ENCODE measurements at regions not wholly inside any gene's neighbourhood (a gene's known extent, or its start where the extent isn't known, plus 50 kb on each side); places are given as distances from the start of the nearest gene placed in this dataset.

GRCh38 chr4:114250439-114250891 is 271.0 kb upstream of the ARSJ start:
- H4K91ac ChIP-seq (ENCODE audit: low read length): no peak overlapping the region
- H3K4me3 ChIP-seq (ENCODE audit: insufficient read depth in 1 of 2, low read depth in 1 of 2, low read length in 2 of 2): no peak overlapping the region
- peak; percentile 46 for DNase-seq
- H3K4me1 ChIP-seq (ENCODE audit: control insufficient read depth, insufficient read depth, low read depth, low read length): peaks cover 1% of the 10 kb centered on the region
- H4K8ac ChIP-seq (ENCODE audit: low read length): no peak overlapping the region
- H2BK15ac ChIP-seq (ENCODE audit: low read depth, poor library complexity, severe bottlenecking): no peak overlapping the region
- no peaks in the 10 kb centered on the region for H3K36me3 ChIP-seq (ENCODE audit: control insufficient read depth in 1 of 2, insufficient read depth in 2 of 2, low read depth in 1 of 2, low read length in 2 of 2)
- WGBS: 20% methylated on average over 1 of the region's 2 CpGs
- no peak overlapping the region for H2BK12ac ChIP-seq (ENCODE audit: low read length in 2 of 2)
- no peak overlapping the region for H2BK120ac ChIP-seq (ENCODE audit: low read depth, low read length)
- H3K27me3 ChIP-seq (ENCODE audit: control insufficient read depth in 1 of 2, insufficient read depth in 1 of 2, low read length in 2 of 2): no peaks in the 10 kb centered on the region
- H3K9ac ChIP-seq (ENCODE audit: low read length): no peak overlapping the region
- no peak overlapping the region for H3K4me2 ChIP-seq (ENCODE audit: low read length, poor library complexity, severe bottlenecking)
- no peaks in the 10 kb centered on the region for H3K79me1 ChIP-seq (replicated peaks; ENCODE audit: low read length, poor library complexity, severe bottlenecking)
- no peak overlapping the region for H3K14ac ChIP-seq (ENCODE audit: low read length in 2 of 2)
- H3K27ac ChIP-seq (ENCODE audit: low read length, poor library complexity, severe bottlenecking): peak overlapping the region; percentile 13
- no peak overlapping the region for H3K4ac ChIP-seq (ENCODE audit: low read depth in 1 of 2, low read length in 2 of 2)
- no peak overlapping the region for H2AFZ ChIP-seq (ENCODE audit: low read depth, low read length)
- H2BK5ac ChIP-seq (ENCODE audit: low read depth, low read length, poor library complexity, severe bottlenecking): no peak overlapping the region
- H2AK5ac ChIP-seq (ENCODE audit: low read length, severe bottlenecking): no peak overlapping the region
- H3K18ac ChIP-seq (ENCODE audit: low read depth in 1 of 2, low read length in 2 of 2): no peak overlapping the region
- H3K23ac ChIP-seq (ENCODE audit: low read length in 2 of 2): no peak overlapping the region
- peaks cover 6% of the 10 kb centered on the region for H3K9me3 ChIP-seq (ENCODE audit: control insufficient read depth, low read length)

DNA sequence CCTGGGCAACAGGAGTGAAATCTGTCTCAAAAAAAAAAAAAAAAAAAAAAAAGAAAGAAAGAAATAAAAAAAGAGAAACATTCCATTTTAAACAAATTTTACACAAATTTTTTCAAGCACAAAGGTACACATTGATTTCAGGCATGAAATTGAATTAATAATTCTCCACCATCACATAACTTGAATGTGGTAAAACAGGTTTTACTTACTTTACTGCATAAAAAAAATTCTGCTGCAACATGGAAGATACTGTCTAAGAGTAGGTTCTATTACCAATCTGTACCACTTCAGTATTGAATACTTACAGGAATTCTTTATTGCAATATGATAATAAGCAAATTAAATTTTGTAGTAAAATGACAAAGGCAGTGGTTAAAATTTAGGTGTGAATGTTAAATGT is 271.6 kb upstream of the ARSJ start:
- H4K8ac ChIP-seq (ENCODE audit: low read length): no peak overlapping the region
- H2BK5ac ChIP-seq (ENCODE audit: low read depth, low read length, poor library complexity, severe bottlenecking): no peak overlapping the region
- no peak overlapping the region for H3K18ac ChIP-seq (ENCODE audit: low read depth in 1 of 2, low read length in 2 of 2)
- no peak overlapping the region for H3K4me3 ChIP-seq (ENCODE audit: insufficient read depth in 1 of 2, low read depth in 1 of 2, low read length in 2 of 2)
- H3K4me2 ChIP-seq (ENCODE audit: low read length, poor library complexity, severe bottlenecking): no peak overlapping the region
- H3K9ac ChIP-seq (ENCODE audit: low read length): no peak overlapping the region
- no peak overlapping the region for H4K91ac ChIP-seq (ENCODE audit: low read length)
- H3K23ac ChIP-seq (ENCODE audit: low read length in 2 of 2): no peak overlapping the region
- no peak overlapping the region for H2BK12ac ChIP-seq (ENCODE audit: low read length in 2 of 2)
- H2BK120ac ChIP-seq (ENCODE audit: low read depth, low read length): no peak overlapping the region
- no peak overlapping the region for H2AK5ac ChIP-seq (ENCODE audit: low read length, severe bottlenecking)
- no peak overlapping the region for H2BK15ac ChIP-seq (ENCODE audit: low read depth, poor library complexity, severe bottlenecking)
- peaks cover 1% of the 10 kb centered on the region for H3K4me1 ChIP-seq (ENCODE audit: control insufficient read depth, insufficient read depth, low read depth, low read length)
- H2AFZ ChIP-seq (ENCODE audit: low read depth, low read length): no peak overlapping the region
- no peak overlapping the region for H3K14ac ChIP-seq (ENCODE audit: low read length in 2 of 2)
- H3K79me1 ChIP-seq (replicated peaks; ENCODE audit: low read length, poor library complexity, severe bottlenecking): no peaks in the 10 kb centered on the region
- peaks cover 6% of the 10 kb centered on the region for H3K9me3 ChIP-seq (ENCODE audit: control insufficient read depth, low read length)
- H3K4ac ChIP-seq (ENCODE audit: low read depth in 1 of 2, low read length in 2 of 2): no peak overlapping the region
- DNase-seq: no peak
- H3K27me3 ChIP-seq (ENCODE audit: control insufficient read depth in 1 of 2, insufficient read depth in 1 of 2, low read length in 2 of 2): no peaks in the 10 kb centered on the region
- no peaks in the 10 kb centered on the region for H3K36me3 ChIP-seq (ENCODE audit: control insufficient read depth in 1 of 2, insufficient read depth in 2 of 2, low read depth in 1 of 2, low read length in 2 of 2)
- no peak overlapping the region for H3K27ac ChIP-seq (ENCODE audit: low read length, poor library complexity, severe bottlenecking)

GRCh38 chr4:114252499-114252898 is 273.1 kb upstream of the ARSJ start:
- no peak overlapping the region for H3K23ac ChIP-seq (ENCODE audit: low read length in 2 of 2)
- DNase-seq: no peak

GRCh38 chr4:114257501-114257900 is 278.1 kb upstream of the ARSJ start:
- DNase-seq: no peak
- no peak overlapping the region for H3K27ac ChIP-seq (ENCODE audit: low read length, poor library complexity, severe bottlenecking)
- no peaks in the 10 kb centered on the region for H3K4me1 ChIP-seq (ENCODE audit: control insufficient read depth, insufficient read depth, low read depth, low read length)
- peaks cover 6% of the 10 kb centered on the region for H3K9me3 ChIP-seq (ENCODE audit: control insufficient read depth, low read length)
- H2AFZ ChIP-seq (ENCODE audit: low read depth, low read length): no peak overlapping the region
- H3K23ac ChIP-seq (ENCODE audit: low read length in 2 of 2): no peak overlapping the region
- H2BK15ac ChIP-seq (ENCODE audit: low read depth, poor library complexity, severe bottlenecking): no peak overlapping the region
- no peaks in the 10 kb centered on the region for H3K36me3 ChIP-seq (ENCODE audit: control insufficient read depth in 1 of 2, insufficient read depth in 2 of 2, low read depth in 1 of 2, low read length in 2 of 2)
- no peak overlapping the region for H3K4me2 ChIP-seq (ENCODE audit: low read length, poor library complexity, severe bottlenecking)
- no CpG with 5 or more reads among the region's 1 CpG for WGBS
- no peak overlapping the region for H3K9ac ChIP-seq (ENCODE audit: low read length)
- H3K14ac ChIP-seq (ENCODE audit: low read length in 2 of 2): no peak overlapping the region
- H2BK5ac ChIP-seq (ENCODE audit: low read depth, low read length, poor library complexity, severe bottlenecking): no peak overlapping the region
- H3K79me1 ChIP-seq (replicated peaks; ENCODE audit: low read length, poor library complexity, severe bottlenecking): no peaks in the 10 kb centered on the region
- H2AK5ac ChIP-seq (ENCODE audit: low read length, severe bottlenecking): no peak overlapping the region
- H3K18ac ChIP-seq (ENCODE audit: low read depth in 1 of 2, low read length in 2 of 2): no peak overlapping the region
- no peak overlapping the region for H3K4me3 ChIP-seq (ENCODE audit: insufficient read depth in 1 of 2, low read depth in 1 of 2, low read length in 2 of 2)
- H2BK12ac ChIP-seq (ENCODE audit: low read length in 2 of 2): no peak overlapping the region
- H2BK120ac ChIP-seq (ENCODE audit: low read depth, low read length): no peak overlapping the region
- no peaks in the 10 kb centered on the region for H3K27me3 ChIP-seq (ENCODE audit: control insufficient read depth in 1 of 2, insufficient read depth in 1 of 2, low read length in 2 of 2)
- H4K91ac ChIP-seq (ENCODE audit: low read length): no peak overlapping the region
- no peak overlapping the region for H4K8ac ChIP-seq (ENCODE audit: low read length)
- H3K4ac ChIP-seq (ENCODE audit: low read depth in 1 of 2, low read length in 2 of 2): no peak overlapping the region

More at GRCh38 chr4:114252499-114252898, 273.1 kb upstream of the ARSJ start:
- H3K27me3 ChIP-seq (ENCODE audit: control insufficient read depth in 1 of 2, insufficient read depth in 1 of 2, low read length in 2 of 2): no peaks in the 10 kb centered on the region
- no peaks in the 10 kb centered on the region for H3K79me1 ChIP-seq (replicated peaks; ENCODE audit: low read length, poor library complexity, severe bottlenecking)
- H3K27ac ChIP-seq (ENCODE audit: low read length, poor library complexity, severe bottlenecking): no peak overlapping the region
- H3K14ac ChIP-seq (ENCODE audit: low read length in 2 of 2): no peak overlapping the region
- H3K9ac ChIP-seq (ENCODE audit: low read length): no peak overlapping the region
- no peak overlapping the region for H2AFZ ChIP-seq (ENCODE audit: low read depth, low read length)
- peaks cover 6% of the 10 kb centered on the region for H3K9me3 ChIP-seq (ENCODE audit: control insufficient read depth, low read length)
- peak overlapping the region in 1 of 2 experiments; percentile 7 for H2BK12ac ChIP-seq (ENCODE audit: low read length in 2 of 2)
- H3K18ac ChIP-seq (ENCODE audit: low read depth in 1 of 2, low read length in 2 of 2): peak overlapping the region in 1 of 2 experiments; percentile 21
- no peak overlapping the region for H4K8ac ChIP-seq (ENCODE audit: low read length)
- no peaks in the 10 kb centered on the region for H3K36me3 ChIP-seq (ENCODE audit: control insufficient read depth in 1 of 2, insufficient read depth in 2 of 2, low read depth in 1 of 2, low read length in 2 of 2)
- no peak overlapping the region for H2BK5ac ChIP-seq (ENCODE audit: low read depth, low read length, poor library complexity, severe bottlenecking)
- H3K4me1 ChIP-seq (ENCODE audit: control insufficient read depth, insufficient read depth, low read depth, low read length): peaks cover 1% of the 10 kb centered on the region
- no peak overlapping the region for H3K4me3 ChIP-seq (ENCODE audit: insufficient read depth in 1 of 2, low read depth in 1 of 2, low read length in 2 of 2)
- H3K4ac ChIP-seq (ENCODE audit: low read depth in 1 of 2, low read length in 2 of 2): peak overlapping the region in 1 of 2 experiments; percentile 12
- no peak overlapping the region for H3K4me2 ChIP-seq (ENCODE audit: low read length, poor library complexity, severe bottlenecking)
- peak overlapping the region; percentile 3 for H2AK5ac ChIP-seq (ENCODE audit: low read length, severe bottlenecking)
- 98% methylated on average over 2 of the region's 2 CpGs for WGBS
- no peak overlapping the region for H2BK15ac ChIP-seq (ENCODE audit: low read depth, poor library complexity, severe bottlenecking)
- H2BK120ac ChIP-seq (ENCODE audit: low read depth, low read length): no peak overlapping the region
- no peak overlapping the region for H4K91ac ChIP-seq (ENCODE audit: low read length)

Data from mesenchymal stem cell (in vitro differentiated cells and primary cell).